Kasumi-1 (cell line): ENCODE measurements at regions not wholly inside any gene's neighbourhood (a gene's known extent, or its start where the extent isn't known, plus 50 kb on each side); places are given as distances from the start of the nearest gene placed in this dataset.
"Not testable (repeated sequence)": the region's sequence is repeated elsewhere in the genome, so short reads cannot be mapped to it uniquely, and the experiment has no call there.

Experiments used
- DNase-seq, 2 experiments: peaks; one replicate each; lab custom pipeline; 2025; lab: John Stamatoyannopoulos, UW

GRCh38 chr14:84298663-84299195 lies 1231.2 kb upstream of the FLRT2 start:
- no peak for DNase-seq

GRCh38 chr14:84303140-84303539 lies 1226.8 kb upstream of the FLRT2 start:
- DNase-seq = no peak

DNA sequence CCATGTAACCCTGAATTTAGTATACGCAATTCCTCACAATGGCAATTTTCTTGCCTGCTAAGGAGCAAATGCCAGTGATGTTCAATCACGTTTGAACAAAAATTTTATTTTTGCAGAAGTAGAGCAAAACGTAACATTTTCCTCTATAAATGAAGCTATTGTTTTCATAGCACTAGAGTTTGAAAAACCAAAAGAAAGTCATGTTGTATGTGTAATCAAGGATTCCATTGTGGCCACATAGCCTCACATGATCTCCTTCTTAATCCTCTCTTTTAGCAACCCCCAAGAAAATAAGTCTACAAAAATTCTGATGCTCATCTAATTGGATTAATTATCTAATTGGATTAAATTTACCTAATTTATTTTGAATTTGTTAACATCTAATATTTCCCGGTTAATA lies 1217.4 kb upstream of the FLRT2 start:
- no peak for DNase-seq

DNA sequence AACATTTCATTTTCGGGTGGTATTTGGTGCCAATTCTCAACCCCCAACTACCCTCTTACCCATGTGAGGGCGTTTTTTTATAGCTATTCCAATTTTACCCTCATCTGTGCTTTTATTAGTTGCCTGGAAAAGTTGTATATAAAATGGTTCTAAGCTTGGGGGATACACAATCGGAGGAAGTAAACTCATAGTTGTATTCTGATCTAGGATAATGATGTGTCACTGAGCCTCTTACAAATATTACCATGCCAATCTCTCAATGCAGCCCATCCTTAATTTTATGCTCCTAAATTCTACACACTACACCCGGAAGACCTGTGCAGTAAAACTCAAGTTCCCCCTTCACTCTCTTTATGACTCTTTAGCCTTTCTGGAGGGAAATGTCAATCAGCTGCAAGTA lies 1206.5 kb upstream of the FLRT2 start:
- no peak for DNase-seq

- no peak for DNase-seq
These were observed 1206.0 kb upstream of the FLRT2 start for GRCh38 chr14:84323978-84324377.

DNA sequence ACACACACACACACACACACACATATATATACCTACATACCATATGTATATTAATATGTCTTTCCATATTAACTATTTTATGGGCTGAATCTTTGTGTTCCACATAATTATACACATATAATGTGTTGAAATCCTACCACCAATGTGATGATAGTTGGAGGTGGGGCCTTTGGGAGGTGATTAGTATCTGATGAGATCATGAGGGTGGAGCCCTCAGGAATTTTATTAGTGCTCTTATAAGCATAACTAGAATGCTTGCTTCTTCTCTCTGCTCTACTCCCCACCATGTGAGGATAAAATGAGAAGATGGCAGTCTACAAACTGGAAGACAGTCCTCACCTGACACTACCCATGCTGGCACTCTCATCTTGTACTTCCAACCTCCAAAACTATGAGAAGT lies 1193.5 kb upstream of the FLRT2 start:
- no peak for DNase-seq

DNA sequence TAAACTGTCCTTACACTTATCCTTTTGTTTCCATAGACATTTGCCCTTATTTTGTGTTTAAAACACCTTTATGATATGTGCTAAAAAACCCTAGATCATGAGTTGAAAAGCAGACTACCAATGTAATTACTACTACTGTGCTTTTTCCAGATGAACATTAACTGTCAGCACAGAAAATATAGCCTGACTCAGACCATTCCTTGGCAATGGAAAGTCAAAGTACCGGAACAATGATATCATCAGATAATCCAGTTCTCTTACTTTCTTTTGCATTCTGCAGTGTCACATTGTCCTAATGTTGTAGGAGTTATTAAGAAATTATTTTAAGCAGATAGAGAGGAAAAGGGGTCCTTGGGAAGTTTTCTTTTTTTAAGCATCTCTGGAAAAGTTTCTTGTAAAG lies 1189.0 kb upstream of the FLRT2 start:
- no peak for DNase-seq

DNA sequence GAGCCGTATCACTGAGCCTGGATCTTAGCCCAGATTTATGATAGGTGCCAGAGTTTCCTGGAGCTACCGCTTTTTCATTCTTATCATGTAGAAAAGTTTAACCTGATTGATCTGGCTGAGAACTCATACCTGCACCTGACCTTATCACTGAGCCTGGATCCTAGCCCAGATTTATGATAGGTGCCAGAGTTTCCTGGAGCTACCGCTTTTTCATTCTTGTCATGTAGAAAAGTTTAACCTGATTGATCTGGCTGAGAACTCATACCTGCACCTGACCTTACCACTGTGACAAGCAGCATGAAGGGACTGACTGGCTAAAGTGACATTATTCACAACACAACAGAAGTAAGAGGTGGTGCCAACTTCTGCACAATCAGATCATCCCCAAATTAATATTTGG lies 1188.1 kb upstream of the FLRT2 start:
- not testable (repeated sequence) for DNase-seq

- DNase-seq = no peak
These were observed 1186.3 kb upstream of the FLRT2 start for GRCh38 chr14:84343656-84344055.

DNA sequence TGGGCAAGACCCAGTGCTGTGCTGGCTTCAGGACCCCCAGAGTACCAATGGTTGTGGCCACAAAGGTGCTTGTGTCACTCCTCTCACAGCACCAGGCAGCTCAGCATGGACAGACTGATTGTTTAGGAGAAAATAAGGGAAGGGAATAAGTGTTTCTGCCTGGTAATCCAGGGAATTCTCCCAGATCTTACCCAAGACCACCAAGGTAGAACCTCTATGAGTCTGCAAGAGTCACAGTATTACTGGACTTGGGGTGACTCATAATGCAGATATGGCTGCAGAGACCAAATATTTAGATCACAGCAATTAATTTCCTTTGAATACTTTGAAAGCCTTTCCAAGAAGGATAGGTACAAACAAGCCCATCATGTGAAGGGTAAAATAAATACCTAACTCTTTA lies 1178.3 kb upstream of the FLRT2 start:
- no peak for DNase-seq

DNA sequence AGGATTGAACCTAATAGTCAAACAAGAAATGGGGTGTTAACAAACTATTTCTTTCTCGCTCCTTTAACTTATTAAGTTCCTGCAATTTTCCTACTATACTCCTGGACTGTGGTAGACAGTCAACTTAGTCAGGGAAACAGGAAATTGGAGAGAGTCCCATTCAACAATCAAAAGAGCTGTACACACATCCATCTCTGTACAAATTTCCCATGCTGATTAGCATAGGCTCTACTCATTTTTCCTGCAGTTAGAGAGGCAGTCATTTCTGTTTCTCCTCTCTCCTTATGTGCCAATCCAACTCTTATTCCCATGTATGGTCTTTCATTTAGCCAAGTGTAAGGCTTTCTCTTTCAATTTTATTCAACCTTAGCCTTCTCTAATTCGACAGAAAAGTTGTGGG lies 1168.5 kb upstream of the FLRT2 start:
- DNase-seq = no peak

DNA sequence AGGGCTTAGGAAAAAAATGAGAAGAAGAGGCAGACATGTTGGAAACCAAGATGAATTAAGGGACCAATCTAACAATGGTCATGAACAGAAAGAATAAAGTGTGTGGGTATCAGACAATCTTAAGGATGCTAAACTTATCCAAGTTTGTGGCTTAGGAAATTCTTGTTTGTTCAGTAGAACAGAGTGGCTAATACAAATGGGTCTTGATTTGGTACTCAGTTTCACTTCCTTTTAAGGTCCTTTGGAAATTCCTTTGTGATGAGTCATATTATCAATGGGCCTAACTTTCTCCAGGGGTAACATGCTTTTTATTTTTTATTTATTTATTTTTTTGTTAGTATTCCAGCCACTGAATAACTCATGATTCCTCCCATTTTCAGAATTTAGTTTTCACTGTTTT lies 1154.7 kb upstream of the FLRT2 start:
- no peak for DNase-seq

- DNase-seq = no peak
These were observed 1139.9 kb upstream of the FLRT2 start for GRCh38 chr14:84390010-84390409.

DNA sequence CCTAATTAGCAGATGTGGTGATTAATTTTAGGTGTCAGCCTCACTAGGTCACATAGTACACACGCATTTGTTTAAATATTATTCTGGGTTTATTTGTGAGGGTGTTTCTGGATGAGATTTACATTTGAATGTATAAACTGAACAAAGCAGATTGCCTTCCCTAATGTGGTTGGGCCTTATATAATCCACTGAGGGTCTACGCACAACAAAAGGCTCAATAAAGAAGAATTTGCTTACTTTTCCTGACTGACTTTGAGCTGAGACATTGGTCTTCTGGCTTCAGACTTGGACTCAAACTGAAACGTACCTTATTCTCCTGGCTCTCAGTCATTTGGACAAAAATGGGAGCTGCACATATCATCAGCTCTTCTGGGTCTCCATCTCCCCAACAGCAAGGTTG lies 1132.3 kb upstream of the FLRT2 start:
- DNase-seq = no peak

DNA sequence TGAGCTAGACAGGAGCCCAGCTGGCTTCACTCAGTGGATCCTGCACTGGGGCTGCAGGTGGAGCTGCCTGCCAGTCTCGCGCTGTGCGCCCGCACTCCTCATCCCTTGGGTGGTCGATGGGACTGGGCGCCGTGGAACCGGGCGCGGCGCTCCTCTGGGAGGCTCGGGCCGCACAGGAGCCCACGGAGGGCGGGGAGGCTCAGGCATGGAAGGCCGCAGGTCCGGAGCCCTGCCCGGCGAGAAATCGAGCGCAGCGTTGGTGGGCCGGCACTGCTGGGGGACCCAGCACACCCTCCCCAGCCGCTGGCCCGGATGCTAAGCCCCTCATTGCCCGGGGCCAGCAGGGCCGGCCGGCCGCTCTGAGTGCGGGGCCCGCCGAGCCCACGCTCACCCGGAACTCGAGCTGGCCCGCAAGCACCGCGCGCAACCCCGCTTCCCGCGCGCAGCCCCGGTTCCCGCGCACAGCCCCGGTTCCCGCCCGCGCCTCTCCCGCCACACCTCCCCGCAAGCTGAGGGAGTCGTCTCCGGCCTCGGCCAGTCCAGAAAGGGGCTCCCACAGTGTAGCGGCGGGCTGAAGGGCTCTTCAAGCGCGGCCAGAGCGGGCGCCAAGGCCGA lies 1130.5 kb upstream of the FLRT2 start:
- DNase-seq = no peak

DNA sequence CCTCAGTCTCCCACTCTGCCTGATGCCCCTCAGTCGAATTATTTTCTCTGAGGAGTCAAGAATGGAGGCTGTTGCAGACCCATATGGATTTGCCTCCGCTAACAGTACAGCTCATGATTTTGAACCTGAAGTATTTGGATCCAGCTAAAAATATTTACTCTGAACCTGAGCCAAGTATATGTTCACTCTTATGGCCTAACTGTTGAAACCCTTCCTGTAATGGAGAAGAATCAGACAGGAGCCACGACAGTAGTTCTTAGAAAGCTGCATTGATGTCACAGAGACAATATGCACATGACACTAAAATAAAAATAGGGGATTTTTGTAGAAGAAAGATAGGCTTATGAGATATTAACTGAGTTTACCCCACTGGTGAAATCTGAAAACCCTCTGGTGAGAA lies 1128.3 kb upstream of the FLRT2 start:
- no peak for DNase-seq

DNA sequence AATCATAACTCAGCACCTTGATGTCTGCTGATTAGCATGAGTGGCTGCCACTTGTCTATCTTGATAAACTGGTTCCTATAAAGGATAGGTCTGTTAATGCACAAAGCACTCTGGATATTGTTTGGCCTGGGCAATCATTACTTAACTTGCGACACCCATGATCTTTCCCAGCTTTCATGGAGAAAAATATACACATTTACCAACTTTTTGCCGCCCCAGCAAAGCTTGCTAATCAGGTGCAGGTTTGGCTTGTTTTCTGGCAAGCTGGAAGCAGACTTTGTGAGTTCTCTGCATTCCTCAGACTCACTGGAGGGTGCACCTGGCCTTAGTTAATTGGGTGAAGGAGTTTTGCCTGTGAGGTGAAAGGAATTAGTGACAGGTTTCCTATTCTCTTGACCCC lies 1126.4 kb upstream of the FLRT2 start:
- no peak for DNase-seq

DNA sequence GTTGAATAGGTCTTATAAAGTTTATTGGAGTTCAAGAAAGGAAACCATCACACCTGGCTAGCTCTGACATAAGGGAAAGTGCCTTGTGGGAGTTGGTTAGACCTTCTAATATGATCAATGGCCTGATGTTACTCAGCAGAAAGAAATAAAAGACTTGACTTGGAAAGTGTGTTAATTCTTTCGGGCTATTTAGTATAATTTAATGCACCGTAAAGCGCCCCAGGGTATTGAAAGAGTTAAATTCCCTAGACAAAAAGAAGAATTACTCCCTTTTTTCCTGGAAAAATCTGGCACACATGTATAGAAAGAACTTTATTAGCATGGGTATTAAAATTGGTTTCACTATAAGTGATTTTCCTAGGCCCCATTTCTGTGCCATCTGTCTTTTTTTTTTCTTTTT lies 1125.7 kb upstream of the FLRT2 start:
- DNase-seq = no peak

- no peak for DNase-seq
These were observed 1120.5 kb upstream of the FLRT2 start for GRCh38 chr14:84409435-84409834.

GRCh38 chr14:84410344-84410743 lies 1119.6 kb upstream of the FLRT2 start:
- DNase-seq = no peak

DNA sequence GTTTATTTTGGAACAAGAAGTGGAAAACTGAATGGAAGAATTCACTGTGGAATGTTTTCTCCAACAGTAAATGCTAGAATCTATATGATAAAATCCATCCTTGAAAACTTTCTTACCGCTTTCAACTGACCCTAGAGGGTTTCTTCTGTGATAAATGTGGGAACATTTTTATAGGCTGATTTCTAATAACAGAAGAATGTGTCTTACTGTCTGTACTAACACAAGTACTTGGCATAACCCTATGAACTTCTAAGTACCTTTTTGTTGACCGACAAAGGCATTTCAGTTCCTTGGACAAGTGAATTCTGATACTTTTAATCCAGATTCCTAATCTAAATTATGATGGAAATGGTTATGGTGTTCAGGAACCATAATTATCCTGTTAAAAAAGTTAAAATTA lies 1109.7 kb upstream of the FLRT2 start:
- DNase-seq = no peak

GRCh38 chr14:84421621-84422020 lies 1108.3 kb upstream of the FLRT2 start:
- no peak for DNase-seq

- no peak for DNase-seq
These were observed 1104.0 kb upstream of the FLRT2 start for GRCh38 chr14:84425968-84426367.

- no peak for DNase-seq
These were observed 1097.3 kb upstream of the FLRT2 start for GRCh38 chr14:84432676-84433075.

GRCh38 chr14:84433961-84434360 lies 1096.0 kb upstream of the FLRT2 start:
- DNase-seq = no peak
